ENCODE measurements at regions not wholly inside any gene's neighbourhood (a gene's known extent, or its start where the extent isn't known, plus 50 kb on each side); places are given as distances from the start of the nearest gene placed in this dataset.

DNA sequence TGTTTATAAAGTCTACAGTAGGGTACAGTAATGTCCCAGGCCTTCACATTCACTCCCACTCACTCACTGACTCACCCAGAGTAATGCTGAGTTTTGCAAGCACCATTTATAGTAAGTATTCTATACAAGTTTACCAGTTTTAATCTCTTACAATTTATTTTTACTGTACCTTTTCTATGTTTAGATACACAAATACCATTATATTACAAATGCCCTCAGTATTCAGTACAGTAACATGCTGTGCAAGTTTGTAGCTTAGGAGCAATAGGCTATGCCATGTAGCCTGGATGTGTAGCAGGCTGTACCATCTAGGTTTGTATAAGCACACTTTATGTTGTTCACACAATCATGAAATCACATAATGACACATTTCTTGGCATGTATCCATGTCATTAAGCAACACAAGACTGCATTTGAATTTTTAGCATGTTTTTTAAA is 673.6 kb downstream of the CD109 start:
- ATAC-seq, result no peak
- no peak for TF ChIP-seq TSHZ2 (CRISPR knock-in tag; IDR thresholded peaks at IDR 0.05)
- TF ChIP-seq GLIS3 (CRISPR knock-in tag; IDR thresholded peaks at IDR 0.05), result no peak
- TF ChIP-seq, protein P1, sequence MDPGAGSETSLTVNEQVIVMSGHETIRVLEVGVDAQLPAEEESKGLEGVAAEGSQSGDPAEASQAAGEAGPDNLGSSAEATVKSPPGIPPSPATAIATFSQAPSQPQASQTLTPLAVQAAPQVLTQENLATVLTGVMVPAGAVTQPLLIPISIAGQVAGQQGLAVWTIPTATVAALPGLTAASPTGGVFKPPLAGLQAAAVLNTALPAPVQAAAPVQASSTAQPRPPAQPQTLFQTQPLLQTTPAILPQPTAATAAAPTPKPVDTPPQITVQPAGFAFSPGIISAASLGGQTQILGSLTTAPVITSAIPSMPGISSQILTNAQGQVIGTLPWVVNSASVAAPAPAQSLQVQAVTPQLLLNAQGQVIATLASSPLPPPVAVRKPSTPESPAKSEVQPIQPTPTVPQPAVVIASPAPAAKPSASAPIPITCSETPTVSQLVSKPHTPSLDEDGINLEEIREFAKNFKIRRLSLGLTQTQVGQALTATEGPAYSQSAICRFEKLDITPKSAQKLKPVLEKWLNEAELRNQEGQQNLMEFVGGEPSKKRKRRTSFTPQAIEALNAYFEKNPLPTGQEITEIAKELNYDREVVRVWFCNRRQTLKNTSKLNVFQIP (CRISPR knock-in tag; IDR thresholded peaks at IDR 0.05; ENCODE audit: borderline replicate concordance, low read depth), result no peak
- TF ChIP-seq ZNF8 (CRISPR knock-in tag; IDR thresholded peaks at IDR 0.05), result no peak
- no peak for TF ChIP-seq TCF4 (CRISPR knock-in tag; IDR thresholded peaks at IDR 0.05; ENCODE audit: borderline replicate concordance)
- TF ChIP-seq ZNF70 (CRISPR knock-in tag; IDR thresholded peaks at IDR 0.05), result no peak
- no peak for TF ChIP-seq SNAI2 (CRISPR knock-in tag; IDR thresholded peaks at IDR 0.05)
- TF ChIP-seq CSDC2 (CRISPR knock-in tag; IDR thresholded peaks at IDR 0.05), result no peak
- TF ChIP-seq PPARA (CRISPR knock-in tag; IDR thresholded peaks at IDR 0.05; ENCODE audit: borderline replicate concordance), result no peak
- TF ChIP-seq BACH2 (CRISPR knock-in tag; IDR thresholded peaks at IDR 0.05; ENCODE audit: borderline replicate concordance), result no peak
- TF ChIP-seq, protein P2, sequence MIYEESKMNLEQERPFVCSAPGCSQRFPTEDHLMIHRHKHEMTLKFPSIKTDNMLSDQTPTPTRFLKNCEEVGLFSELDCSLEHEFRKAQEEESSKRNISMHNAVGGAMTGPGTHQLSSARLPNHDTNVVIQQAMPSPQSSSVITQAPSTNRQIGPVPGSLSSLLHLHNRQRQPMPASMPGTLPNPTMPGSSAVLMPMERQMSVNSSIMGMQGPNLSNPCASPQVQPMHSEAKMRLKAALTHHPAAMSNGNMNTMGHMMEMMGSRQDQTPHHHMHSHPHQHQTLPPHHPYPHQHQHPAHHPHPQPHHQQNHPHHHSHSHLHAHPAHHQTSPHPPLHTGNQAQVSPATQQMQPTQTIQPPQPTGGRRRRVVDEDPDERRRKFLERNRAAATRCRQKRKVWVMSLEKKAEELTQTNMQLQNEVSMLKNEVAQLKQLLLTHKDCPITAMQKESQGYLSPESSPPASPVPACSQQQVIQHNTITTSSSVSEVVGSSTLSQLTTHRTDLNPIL (CRISPR knock-in tag; IDR thresholded peaks at IDR 0.05; ENCODE audit: low read depth), result no peak
- no peak for TF ChIP-seq ZFP3 (CRISPR knock-in tag; IDR thresholded peaks at IDR 0.05)
- no peak for TF ChIP-seq PATZ1 (CRISPR knock-in tag; IDR thresholded peaks at IDR 0.05; ENCODE audit: borderline replicate concordance)
- TF ChIP-seq TOX (CRISPR knock-in tag; IDR thresholded peaks at IDR 0.05; ENCODE audit: borderline replicate concordance), result no peak
- no peak for TF ChIP-seq ISL1 (CRISPR knock-in tag; IDR thresholded peaks at IDR 0.05)
- no peak for TF ChIP-seq CSRNP3 (CRISPR knock-in tag; IDR thresholded peaks at IDR 0.05)
- TF ChIP-seq ZC3H10 (CRISPR knock-in tag; IDR thresholded peaks at IDR 0.05), result no peak
- no peak for TF ChIP-seq ZNF565 (CRISPR knock-in tag; conservative IDR thresholded peaks at IDR 0.05; ENCODE audit: low read depth)
- TF ChIP-seq RARB (CRISPR knock-in tag; IDR thresholded peaks at IDR 0.05), result no peak

DNA sequence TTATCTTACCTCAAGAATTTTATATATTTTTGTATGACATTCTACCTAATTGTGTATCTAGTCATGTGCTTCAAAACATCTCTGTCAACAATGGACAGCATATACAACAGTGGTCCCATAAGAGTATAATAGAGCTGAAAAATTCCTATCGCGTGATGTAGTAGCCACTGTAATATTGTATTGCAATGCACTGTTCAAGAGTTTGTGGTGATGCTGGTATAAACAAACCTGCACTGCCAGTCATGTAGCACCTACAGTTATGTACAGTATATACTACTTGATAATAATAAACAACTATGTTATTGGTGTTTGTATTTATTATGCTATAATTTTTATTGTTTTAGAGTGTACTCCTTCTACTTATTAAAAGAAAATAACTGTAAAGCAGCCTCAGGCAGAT is 672.7 kb downstream of the CD109 start:
- TF ChIP-seq ZC3H10 (CRISPR knock-in tag; IDR thresholded peaks at IDR 0.05) (no peak), GLIS3 (CRISPR knock-in tag; IDR thresholded peaks at IDR 0.05) (no peak), CSDC2 (CRISPR knock-in tag; IDR thresholded peaks at IDR 0.05) (no peak), ZFP30 (CRISPR knock-in tag; IDR thresholded peaks at IDR 0.05) (no peak), TSHZ2 (CRISPR knock-in tag; IDR thresholded peaks at IDR 0.05) (no peak), ESRRG (CRISPR knock-in tag; IDR thresholded peaks at IDR 0.05) (no peak)
- ATAC-seq, result no peak

All from SK-N-SH treated with all-trans-retinoic acid at 6 μM for 48 hours (cell line).